GM12865 (cell line): ENCODE measurements at regions not wholly inside any gene's neighbourhood (a gene's known extent, or its start where the extent isn't known, plus 50 kb on each side); places are given as distances from the start of the nearest gene placed in this dataset.

Experiments
- DNase-seq: peaks from one replicate; pipeline ENCODE4 v3.0.0; 2010; ENCODE audit warnings: low read depth
- H3K4me3 ChIP-seq: 2 replicates; pipeline ENCODE4 v1.5.1; 2011; ENCODE audit warnings: mild to moderate bottlenecking, low read depth, low read length, control low read depth
- CTCF ChIP-seq: IDR thresholded peaks from 2 replicates; pipeline ENCODE4 v1.5.1; 2011; ENCODE audit warnings: low read length, control low read depth, low read depth, inconsistent platforms; ENCODE audit not compliant: insufficient read depth; ENCODE audit errors: missing control alignments

GRCh38 chr4:24117975-24118374 lies 228.1 kb upstream of the PPARGC1A start:
- no peak for DNase-seq
- no peak for TF ChIP-seq CTCF

GRCh38 chr4:24116107-24116506 lies 226.3 kb upstream of the PPARGC1A start:
- DNase-seq = no peak
- TF ChIP-seq CTCF = no peak
- no peak overlapping the region for H3K4me3 ChIP-seq

More at GRCh38 chr4:24117975-24118374, 228.1 kb upstream of the PPARGC1A start:
- H3K4me3 ChIP-seq = no peak overlapping the region

GRCh38 chr4:24114919-24115500 lies 225.2 kb upstream of the PPARGC1A start:
- no peak for TF ChIP-seq CTCF
- no peak for DNase-seq
- no peak overlapping the region for H3K4me3 ChIP-seq

GRCh38 chr4:24114444-24114843 lies 224.6 kb upstream of the PPARGC1A start:
- no peak overlapping the region for H3K4me3 ChIP-seq
- no peak for DNase-seq
- no peak for TF ChIP-seq CTCF

GRCh38 chr4:24112466-24112865 lies 222.6 kb upstream of the PPARGC1A start:
- no peak for DNase-seq
- TF ChIP-seq CTCF = no peak
- no peak overlapping the region for H3K4me3 ChIP-seq

GRCh38 chr4:24108567-24108966 lies 218.7 kb upstream of the PPARGC1A start:
- TF ChIP-seq CTCF = no peak

More at GRCh38 chr4:24108567-24108966, 218.7 kb upstream of the PPARGC1A start:
- no peak for DNase-seq
- no peak overlapping the region for H3K4me3 ChIP-seq
